Osteocyte (in vitro differentiated cells): ENCODE measurements at regions not wholly inside any gene's neighbourhood (a gene's known extent, or its start where the extent isn't known, plus 50 kb on each side); places are given as distances from the start of the nearest gene placed in this dataset.

Experiments used
- DNase-seq: peaks from one replicate; pipeline ENCODE4 v3.0.0; 2021; ENCODE audit warnings: mixed read lengths; ENCODE audit not compliant: unreplicated experiment; ENCODE audit errors: extremely low spot score
- H3K27ac Mint-ChIP-seq: one replicate; pipeline ENCODE4 v1.8.0; 2021; ENCODE audit warnings: mild to moderate bottlenecking, mixed read lengths; ENCODE audit not compliant: unreplicated experiment
- H3K27me3 Mint-ChIP-seq: one replicate; pipeline ENCODE4 v1.8.0; 2021; ENCODE audit warnings: mixed read lengths; ENCODE audit not compliant: unreplicated experiment
- H3K36me3 Mint-ChIP-seq: one replicate; pipeline ENCODE4 v1.8.0; 2021; ENCODE audit warnings: mixed read lengths; ENCODE audit not compliant: unreplicated experiment
- H3K4me1 Mint-ChIP-seq: one replicate; pipeline ENCODE4 v1.8.0; 2021; ENCODE audit warnings: mixed read lengths; ENCODE audit not compliant: unreplicated experiment
- H3K4me3 Mint-ChIP-seq: one replicate; pipeline ENCODE4 v1.8.0; 2021; ENCODE audit warnings: mild to moderate bottlenecking, moderate library complexity, mixed read lengths; ENCODE audit not compliant: unreplicated experiment
- H3K9me3 Mint-ChIP-seq: one replicate; pipeline ENCODE4 v1.8.0; 2021; ENCODE audit warnings: mixed read lengths; ENCODE audit not compliant: unreplicated experiment
- CTCF ChIP-seq: fragments of 200-600 bp; sonication (generic); IDR thresholded peaks from 2 replicates; pipeline ENCODE4 v1.5.0; 2021; ENCODE audit warnings: antibody characterized with exemption, mild to moderate bottlenecking, moderate library complexity

- no peaks in the 10 kb centered on the region for H3K27me3 Mint-ChIP-seq
- DNase-seq = no peak
- no peaks in the 10 kb centered on the region for H3K9me3 Mint-ChIP-seq
- peaks cover 2% of the 10 kb centered on the region for H3K4me1 Mint-ChIP-seq
- H3K4me3 Mint-ChIP-seq = no peak overlapping the region
- H3K27ac Mint-ChIP-seq = no peak overlapping the region
- H3K36me3 Mint-ChIP-seq = no peaks in the 10 kb centered on the region
- TF ChIP-seq CTCF = no peak
Observed at GRCh38 chr18:55739488-55739887, 151.5 kb upstream of the TCF4 start.

- no peak for DNase-seq
Observed at GRCh38 chr18:55738483-55739114, 150.6 kb upstream of the TCF4 start.

GRCh38 chr18:55737781-55738468, 149.9 kb upstream of the TCF4 start:
- H3K4me1 Mint-ChIP-seq = peaks cover 2% of the 10 kb centered on the region
- H3K36me3 Mint-ChIP-seq = no peaks in the 10 kb centered on the region
- no peaks in the 10 kb centered on the region for H3K9me3 Mint-ChIP-seq
- H3K4me3 Mint-ChIP-seq = no peak overlapping the region
- H3K27me3 Mint-ChIP-seq = no peaks in the 10 kb centered on the region
- TF ChIP-seq CTCF = no peak
- no peak overlapping the region for H3K27ac Mint-ChIP-seq
- no peak for DNase-seq

More at GRCh38 chr18:55738483-55739114, 150.6 kb upstream of the TCF4 start:
- H3K27me3 Mint-ChIP-seq = no peaks in the 10 kb centered on the region
- no peak overlapping the region for H3K4me3 Mint-ChIP-seq
- H3K27ac Mint-ChIP-seq = no peak overlapping the region
- TF ChIP-seq CTCF = no peak
- no peaks in the 10 kb centered on the region for H3K9me3 Mint-ChIP-seq
- peaks cover 2% of the 10 kb centered on the region for H3K4me1 Mint-ChIP-seq
- H3K36me3 Mint-ChIP-seq = no peaks in the 10 kb centered on the region

- Mint-ChIP-seq H3K4me1 (peaks cover 2% of the 10 kb centered on the region), H3K27me3 (no peaks in the 10 kb centered on the region), H3K4me3 (no peak overlapping the region), H3K9me3 (no peaks in the 10 kb centered on the region), H3K36me3 (no peaks in the 10 kb centered on the region), H3K27ac (no peak overlapping the region)
- no peak for DNase-seq
- TF ChIP-seq CTCF = no peak
Observed at GRCh38 chr18:55737266-55737665, 149.3 kb upstream of the TCF4 start.

- Mint-ChIP-seq H3K4me3 (no peak overlapping the region), H3K27ac (no peak overlapping the region), H3K27me3 (no peaks in the 10 kb centered on the region), H3K9me3 (no peaks in the 10 kb centered on the region), H3K4me1 (peaks cover 10% of the 10 kb centered on the region), H3K36me3 (no peaks in the 10 kb centered on the region)
- no peak for TF ChIP-seq CTCF
- DNase-seq = no peak
Observed at GRCh38 chr18:55735969-55736368, 148.0 kb upstream of the TCF4 start.
